Activated CD8-positive, alpha-beta memory T cell treated with anti-CD3 and anti-CD28 coated beads, Interleukin-2, amount 50 U/mL, for 48 hours (primary cell): ENCODE measurements at regions not wholly inside any gene's neighbourhood (a gene's known extent, or its start where the extent isn't known, plus 50 kb on each side); places are given as distances from the start of the nearest gene placed in this dataset.

Source experiments
- DNase-seq: peaks from one replicate; pipeline ENCODE4 v3.0.0-alpha.2; 2020

- no peak for DNase-seq
These were observed 68.7 kb upstream of the TMPO start for GRCh38 chr12:98446682-98447081.

DNA sequence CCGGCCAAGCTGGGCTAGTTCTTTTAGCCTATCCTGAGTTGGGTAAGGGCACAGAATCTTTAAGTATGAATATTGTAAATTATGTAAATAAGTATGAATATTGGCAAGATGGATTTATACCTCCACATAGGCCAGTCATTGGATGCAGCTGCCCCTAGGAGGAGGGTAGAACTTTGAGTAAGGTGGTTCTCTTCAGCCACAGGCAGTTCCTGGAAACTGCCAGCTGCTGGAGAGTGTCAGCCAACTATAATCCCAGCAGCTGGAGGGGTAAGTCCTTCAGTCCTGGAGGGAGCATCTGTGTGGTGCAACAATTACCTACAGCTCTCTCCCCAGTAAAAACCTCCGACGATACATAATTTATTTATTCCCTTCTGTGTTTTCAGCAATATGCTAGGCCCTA lies 65.8 kb upstream of the TMPO start:
- no peak for DNase-seq

DNA sequence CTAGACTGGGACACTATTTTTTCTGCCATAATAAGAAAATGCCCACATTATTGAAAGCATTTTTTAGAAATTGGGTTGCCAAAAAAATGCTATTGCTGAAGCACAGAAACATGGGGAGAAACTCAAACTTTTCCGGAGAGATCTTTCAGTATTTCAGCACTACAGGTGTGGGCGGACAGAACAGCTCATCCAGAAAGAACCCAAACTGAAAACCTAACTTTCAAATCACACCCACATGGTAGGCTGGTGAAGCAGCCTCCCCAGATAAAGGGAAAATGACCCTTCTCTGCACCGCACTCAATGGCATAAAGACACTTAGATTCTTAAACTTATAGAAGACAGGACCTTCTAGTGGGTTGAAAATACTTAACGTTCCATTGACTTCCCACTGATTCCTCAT lies 62.3 kb upstream of the TMPO start:
- no peak for DNase-seq

DNA sequence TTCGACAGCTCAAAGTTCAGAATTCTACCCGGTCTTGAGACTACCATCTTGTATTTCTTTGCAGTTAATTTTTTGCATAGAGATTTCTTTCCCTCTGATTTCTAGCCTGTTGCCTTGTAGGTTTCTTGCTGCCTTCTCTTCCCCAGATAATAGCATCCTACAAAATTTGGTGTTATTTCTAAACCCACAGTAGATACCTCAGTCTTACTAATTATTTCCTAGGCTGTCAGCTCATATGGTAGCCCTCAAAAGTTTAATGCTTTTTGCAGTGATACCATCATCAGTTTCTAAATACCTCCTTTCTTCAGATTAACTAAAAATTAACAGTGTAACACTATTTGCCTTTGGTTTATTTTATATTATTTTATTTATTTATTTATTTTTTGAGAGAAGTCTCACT lies 61.9 kb upstream of the TMPO start:
- no peak for DNase-seq

GRCh38 chr12:98456041-98456440 lies 59.3 kb upstream of the TMPO start:
- no peak for DNase-seq

DNA sequence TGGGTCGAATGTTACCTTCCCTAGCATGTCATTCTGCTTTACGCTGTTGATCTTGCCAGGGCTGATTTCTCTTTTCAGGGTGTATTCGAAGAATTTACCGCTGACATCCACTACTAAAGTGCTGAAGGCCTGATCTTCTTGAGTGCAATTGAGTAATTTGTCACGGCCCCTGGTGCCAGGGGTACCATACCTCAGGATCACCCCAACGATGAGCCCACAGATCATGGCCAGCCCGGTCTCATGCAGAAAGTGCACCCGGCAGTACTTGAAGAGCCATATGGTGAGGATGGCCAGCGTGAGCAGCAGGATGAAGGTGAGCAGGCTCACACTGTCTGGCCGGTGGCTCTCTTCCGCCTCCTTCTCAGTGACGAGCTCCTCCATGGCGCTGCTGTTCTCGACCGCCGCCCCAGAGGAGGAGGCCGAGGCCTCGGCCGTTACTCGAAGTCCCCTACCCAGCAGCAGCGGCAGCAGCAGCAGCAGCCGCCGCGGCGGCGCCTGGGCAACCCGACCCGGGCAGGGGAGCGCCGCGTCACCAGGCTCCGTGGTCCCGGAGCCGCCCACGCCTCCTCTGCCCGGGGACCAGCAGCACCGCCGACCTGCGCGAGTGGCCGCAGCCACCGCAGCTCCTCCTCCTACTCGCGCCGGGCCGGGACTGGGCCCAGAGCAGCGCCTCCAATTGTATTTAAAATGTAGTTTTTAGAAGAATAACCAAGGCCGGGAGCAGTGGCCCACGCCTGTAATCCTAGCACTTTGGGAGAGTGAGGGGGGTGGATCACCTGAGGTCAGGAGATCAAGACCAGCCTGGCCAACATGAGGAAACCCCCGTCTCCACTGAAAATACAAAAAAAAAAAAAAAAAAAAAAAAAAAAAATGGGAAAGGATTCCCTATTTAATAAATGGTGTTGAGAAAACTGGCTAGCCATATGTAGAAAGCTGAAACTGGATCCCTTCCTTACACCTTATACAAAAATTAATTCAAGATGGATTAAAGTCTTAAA lies 58.5 kb upstream of the TMPO start:
- peak; percentile 65 for DNase-seq

GRCh38 chr12:98464190-98464589 lies 51.2 kb upstream of the TMPO start:
- peak; percentile 43 for DNase-seq

DNA sequence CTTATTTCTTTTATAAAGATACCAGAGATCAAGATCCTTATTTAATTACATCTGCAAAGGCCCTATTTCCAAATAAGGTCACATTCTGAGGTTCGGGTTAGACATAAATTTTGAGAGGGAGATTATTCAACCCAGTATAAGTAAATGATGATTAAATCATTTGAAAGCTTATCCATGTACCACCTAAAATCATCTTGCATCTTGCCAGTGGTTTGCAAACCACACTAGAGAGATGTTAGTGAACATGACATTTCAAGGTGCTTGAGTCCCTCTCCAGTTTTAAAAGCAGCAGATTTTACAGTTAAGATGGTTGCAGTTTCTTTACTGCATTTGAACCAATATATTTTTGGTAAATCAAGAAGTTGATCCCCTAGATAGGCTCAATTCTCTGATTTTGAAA lies 49.9 kb upstream of the TMPO start:
- DNase-seq = no peak
